ENCODE measurements at regions not wholly inside any gene's neighbourhood (a gene's known extent, or its start where the extent isn't known, plus 50 kb on each side); places are given as distances from the start of the nearest gene placed in this dataset.

- no peak for DNase-seq
- no peak overlapping the region for H3K4me3 Mint-ChIP-seq
- no peak overlapping the region for H3K27ac Mint-ChIP-seq
- peaks cover 8% of the 10 kb centered on the region for H3K9me3 Mint-ChIP-seq
- no peaks in the 10 kb centered on the region for H3K4me1 Mint-ChIP-seq (ENCODE audit: low read depth)
- no peaks in the 10 kb centered on the region for H3K27me3 Mint-ChIP-seq
- H3K36me3 Mint-ChIP-seq (ENCODE audit: low read depth), result no peaks in the 10 kb centered on the region
Measured at GRCh38 chr9:119453980-119454379, 84.7 kb upstream of the BRINP1 start.

GRCh38 chr9:119453490-119453911, 84.3 kb upstream of the BRINP1 start:
- no peaks in the 10 kb centered on the region for H3K36me3 Mint-ChIP-seq (ENCODE audit: low read depth)
- H3K27ac Mint-ChIP-seq, result no peak overlapping the region
- no peak for DNase-seq
- H3K27me3 Mint-ChIP-seq, result no peaks in the 10 kb centered on the region
- peaks cover 8% of the 10 kb centered on the region for H3K9me3 Mint-ChIP-seq
- no peaks in the 10 kb centered on the region for H3K4me1 Mint-ChIP-seq (ENCODE audit: low read depth)
- no peak overlapping the region for H3K4me3 Mint-ChIP-seq

GRCh38 chr9:119451426-119451825, 82.2 kb upstream of the BRINP1 start:
- DNase-seq, result no peak
- H3K27ac Mint-ChIP-seq, result no peak overlapping the region
- no peaks in the 10 kb centered on the region for H3K36me3 Mint-ChIP-seq (ENCODE audit: low read depth)
- H3K4me1 Mint-ChIP-seq (ENCODE audit: low read depth), result no peaks in the 10 kb centered on the region
- no peak overlapping the region for H3K4me3 Mint-ChIP-seq
- no peaks in the 10 kb centered on the region for H3K27me3 Mint-ChIP-seq
- peaks cover 8% of the 10 kb centered on the region for H3K9me3 Mint-ChIP-seq

GRCh38 chr9:119443179-119443578, 73.9 kb upstream of the BRINP1 start:
- DNase-seq, result no peak
- Mint-ChIP-seq H3K27ac (no peak overlapping the region), H3K4me1 (ENCODE audit: low read depth) (no peaks in the 10 kb centered on the region), H3K36me3 (ENCODE audit: low read depth) (no peaks in the 10 kb centered on the region), H3K27me3 (no peaks in the 10 kb centered on the region), H3K9me3 (peaks cover 4% of the 10 kb centered on the region), H3K4me3 (no peak overlapping the region)

GRCh38 chr9:119441832-119442231, 72.6 kb upstream of the BRINP1 start:
- DNase-seq, result no peak
- H3K36me3 Mint-ChIP-seq (ENCODE audit: low read depth), result no peaks in the 10 kb centered on the region
- H3K27me3 Mint-ChIP-seq, result no peaks in the 10 kb centered on the region
- H3K27ac Mint-ChIP-seq, result no peak overlapping the region
- H3K9me3 Mint-ChIP-seq, result peaks cover 4% of the 10 kb centered on the region
- no peak overlapping the region for H3K4me3 Mint-ChIP-seq
- H3K4me1 Mint-ChIP-seq (ENCODE audit: low read depth), result no peaks in the 10 kb centered on the region

- Mint-ChIP-seq H3K9me3 (peaks cover 4% of the 10 kb centered on the region), H3K4me1 (ENCODE audit: low read depth) (no peaks in the 10 kb centered on the region), H3K27me3 (no peaks in the 10 kb centered on the region), H3K27ac (no peak overlapping the region), H3K4me3 (no peak overlapping the region), H3K36me3 (ENCODE audit: low read depth) (no peaks in the 10 kb centered on the region)
- no peak for DNase-seq
Measured at GRCh38 chr9:119441338-119441737, 72.1 kb upstream of the BRINP1 start.

- H3K36me3 Mint-ChIP-seq (ENCODE audit: low read depth), result no peaks in the 10 kb centered on the region
- no peak overlapping the region for H3K27ac Mint-ChIP-seq
- no peak for DNase-seq
- H3K9me3 Mint-ChIP-seq, result peaks cover 4% of the 10 kb centered on the region
- H3K27me3 Mint-ChIP-seq, result no peaks in the 10 kb centered on the region
- no peak overlapping the region for H3K4me3 Mint-ChIP-seq
- no peaks in the 10 kb centered on the region for H3K4me1 Mint-ChIP-seq (ENCODE audit: low read depth)
Measured at GRCh38 chr9:119436261-119436660, 67.0 kb upstream of the BRINP1 start.

- H3K27me3 Mint-ChIP-seq, result no peaks in the 10 kb centered on the region
- H3K4me3 Mint-ChIP-seq, result no peak overlapping the region
- H3K9me3 Mint-ChIP-seq, result peaks cover 4% of the 10 kb centered on the region
- no peaks in the 10 kb centered on the region for H3K36me3 Mint-ChIP-seq (ENCODE audit: low read depth)
- no peak for DNase-seq
- no peaks in the 10 kb centered on the region for H3K4me1 Mint-ChIP-seq (ENCODE audit: low read depth)
- no peak overlapping the region for H3K27ac Mint-ChIP-seq
Measured at GRCh38 chr9:119435076-119435475, 65.8 kb upstream of the BRINP1 start.

GRCh38 chr9:119432428-119432827, 63.2 kb upstream of the BRINP1 start:
- Mint-ChIP-seq H3K4me3 (no peak overlapping the region), H3K27me3 (no peaks in the 10 kb centered on the region), H3K27ac (no peak overlapping the region), H3K9me3 (no peaks in the 10 kb centered on the region), H3K4me1 (ENCODE audit: low read depth) (no peaks in the 10 kb centered on the region), H3K36me3 (ENCODE audit: low read depth) (no peaks in the 10 kb centered on the region)
- DNase-seq, result no peak

GRCh38 chr9:119429302-119429701, 60.1 kb upstream of the BRINP1 start:
- Mint-ChIP-seq H3K27me3 (no peaks in the 10 kb centered on the region), H3K4me3 (no peak overlapping the region)

GRCh38 chr9:119420231-119420630, 51.0 kb upstream of the BRINP1 start:
- Mint-ChIP-seq H3K9me3 (peaks cover 2% of the 10 kb centered on the region), H3K36me3 (ENCODE audit: low read depth) (no peaks in the 10 kb centered on the region), H3K4me3 (no peak overlapping the region), H3K27me3 (no peaks in the 10 kb centered on the region), H3K27ac (no peak overlapping the region), H3K4me1 (ENCODE audit: low read depth) (no peaks in the 10 kb centered on the region)
- no peak for DNase-seq

More at GRCh38 chr9:119429302-119429701, 60.1 kb upstream of the BRINP1 start:
- DNase-seq, result no peak
- no peak overlapping the region for H3K27ac Mint-ChIP-seq
- H3K9me3 Mint-ChIP-seq, result no peaks in the 10 kb centered on the region
- no peaks in the 10 kb centered on the region for H3K4me1 Mint-ChIP-seq (ENCODE audit: low read depth)
- no peaks in the 10 kb centered on the region for H3K36me3 Mint-ChIP-seq (ENCODE audit: low read depth)

All from activated T-cell treated with anti-CD3 and anti-CD28 coated beads, Interleukin-2, amount 50 U/mL, for 24 hours (primary cell).